HG03460 (cell line): ENCODE measurements at regions not wholly inside any gene's neighbourhood (a gene's known extent, or its start where the extent isn't known, plus 50 kb on each side); places are given as distances from the start of the nearest gene placed in this dataset.
"Not testable (repeated sequence)": the region's sequence is repeated elsewhere in the genome, so short reads cannot be mapped to it uniquely, and the experiment has no call there.

Source experiments
- ATAC-seq: cut with Tn5 transposase; IDR thresholded peaks from one replicate; pipeline ENCODE4 v1.9.1; 2021; ENCODE audit not compliant: unreplicated experiment

GRCh38 chr9:66829853-66830252 lies 70.7 kb upstream of the ZNF658 start:
- ATAC-seq: not testable (repeated sequence)

- ATAC-seq: not testable (repeated sequence)
These were observed 69.6 kb upstream of the ZNF658 start for GRCh38 chr9:66830777-66831497.

- not testable (repeated sequence) for ATAC-seq
These were observed 68.3 kb upstream of the ZNF658 start for GRCh38 chr9:66832222-66832621.

- not testable (repeated sequence) for ATAC-seq
These were observed 63.1 kb upstream of the ZNF658 start for GRCh38 chr9:66837242-66837937.
